ENCODE measurements at regions not wholly inside any gene's neighbourhood (a gene's known extent, or its start where the extent isn't known, plus 50 kb on each side); places are given as distances from the start of the nearest gene placed in this dataset.

- Histone ChIP-seq H3K27me3 (no peaks in the 10 kb centered on the region), H3K4me1 (no peaks in the 10 kb centered on the region), H3K27ac (no peak overlapping the region), H3K9me3 (replicated peaks in 1 of 11) (no peaks in the 10 kb centered on the region), H4K20me1 (no peaks in the 10 kb centered on the region), H3K36me3 (no peaks in the 10 kb centered on the region), H3K9ac (no peak overlapping the region), H3K4me3 (no peak overlapping the region), H3K4me2 (no peak overlapping the region)
- no peak for TF ChIP-seq Cebpa-rat (IDR thresholded peaks at IDR 0.05)
Measured at GRCh38 chr2:193894081-193894480, 1699.3 kb upstream of the TMEFF2 start.

- no peak overlapping the region for H3K4me2 ChIP-seq
Measured at GRCh38 chr2:193891023-193891422, 1696.3 kb upstream of the TMEFF2 start.

GRCh38 chr2:193885419-193885818 is 1690.7 kb upstream of the TMEFF2 start:
- H4K20me1 ChIP-seq = no peaks in the 10 kb centered on the region
- no peak overlapping the region for H3K9ac ChIP-seq
- no peak overlapping the region for H3K4me3 ChIP-seq
- H3K4me2 ChIP-seq = no peak overlapping the region
- H3K36me3 ChIP-seq = no peaks in the 10 kb centered on the region
- no peaks in the 10 kb centered on the region for H3K27me3 ChIP-seq
- TF ChIP-seq Cebpa-rat (IDR thresholded peaks at IDR 0.05) = no peak
- H3K9me3 ChIP-seq (replicated peaks in 1 of 11) = no peaks in the 10 kb centered on the region
- no peaks in the 10 kb centered on the region for H3K4me1 ChIP-seq
- H3K27ac ChIP-seq = no peak overlapping the region

More at GRCh38 chr2:193891023-193891422, 1696.3 kb upstream of the TMEFF2 start:
- Histone ChIP-seq H3K9ac (no peak overlapping the region), H3K4me1 (no peaks in the 10 kb centered on the region), H4K20me1 (no peaks in the 10 kb centered on the region), H3K27me3 (no peaks in the 10 kb centered on the region), H3K4me3 (no peak overlapping the region), H3K27ac (no peak overlapping the region), H3K36me3 (no peaks in the 10 kb centered on the region), H3K9me3 (replicated peaks in 1 of 11) (no peaks in the 10 kb centered on the region)
- TF ChIP-seq Cebpa-rat (IDR thresholded peaks at IDR 0.05) = no peak

- no peak overlapping the region for H3K4me3 ChIP-seq
- H3K4me1 ChIP-seq = no peaks in the 10 kb centered on the region
- H3K36me3 ChIP-seq = no peaks in the 10 kb centered on the region
- no peak overlapping the region for H3K4me2 ChIP-seq
- no peaks in the 10 kb centered on the region for H3K9me3 ChIP-seq (replicated peaks in 1 of 11)
- no peaks in the 10 kb centered on the region for H4K20me1 ChIP-seq
- H3K27ac ChIP-seq = no peak overlapping the region
- no peak for TF ChIP-seq Cebpa-rat (IDR thresholded peaks at IDR 0.05)
- no peak overlapping the region for H3K9ac ChIP-seq
- no peaks in the 10 kb centered on the region for H3K27me3 ChIP-seq
Measured at GRCh38 chr2:193883820-193884219, 1689.1 kb upstream of the TMEFF2 start.

- no peaks in the 10 kb centered on the region; a peak in 1 of 22 replicates for H3K9me3 ChIP-seq (replicated peaks in 1 of 11)
- TF ChIP-seq Cebpa-rat (IDR thresholded peaks at IDR 0.05) = no peak
- no peaks in the 10 kb centered on the region for H3K36me3 ChIP-seq
- H4K20me1 ChIP-seq = no peaks in the 10 kb centered on the region
- no peak overlapping the region for H3K4me3 ChIP-seq
- no peak overlapping the region for H3K9ac ChIP-seq
- no peaks in the 10 kb centered on the region for H3K4me1 ChIP-seq
- no peak overlapping the region for H3K27ac ChIP-seq
- H3K4me2 ChIP-seq = no peak overlapping the region
- H3K27me3 ChIP-seq = no peaks in the 10 kb centered on the region
Measured at GRCh38 chr2:193876980-193877379, 1682.2 kb upstream of the TMEFF2 start.

- H3K4me2 ChIP-seq = no peak overlapping the region
Measured at GRCh38 chr2:193869564-193869963, 1674.8 kb upstream of the TMEFF2 start.

GRCh38 chr2:193868833-193869232 is 1674.1 kb upstream of the TMEFF2 start:
- Histone ChIP-seq H3K27me3 (no peaks in the 10 kb centered on the region), H3K4me3 (no peak overlapping the region), H3K9me3 (replicated peaks in 1 of 11) (peaks cover 0 to 9% (median 0%) of the 10 kb centered on the region in 11 experiments; a peak in 1 of 22 replicates), H4K20me1 (no peaks in the 10 kb centered on the region), H3K36me3 (no peaks in the 10 kb centered on the region), H3K4me1 (peaks cover 0 to 3% (median 0%) of the 10 kb centered on the region in 10 experiments; a peak in 1 of 20 replicates), H3K9ac (no peak overlapping the region), H3K27ac (no peak overlapping the region), H3K4me2 (no peak overlapping the region; a peak in 1 of 22 replicates)
- no peak for TF ChIP-seq Cebpa-rat (IDR thresholded peaks at IDR 0.05)

More at GRCh38 chr2:193869564-193869963, 1674.8 kb upstream of the TMEFF2 start:
- Histone ChIP-seq H3K27me3 (no peaks in the 10 kb centered on the region), H3K9me3 (replicated peaks in 1 of 11) (peaks cover 0 to 9% (median 0%) of the 10 kb centered on the region in 11 experiments; a peak in 1 of 22 replicates), H3K4me1 (peaks cover 0 to 3% (median 0%) of the 10 kb centered on the region in 10 experiments; a peak in 1 of 20 replicates), H4K20me1 (no peaks in the 10 kb centered on the region), H3K36me3 (no peaks in the 10 kb centered on the region), H3K9ac (no peak overlapping the region), H3K4me3 (no peak overlapping the region), H3K27ac (no peak overlapping the region)
- TF ChIP-seq Cebpa-rat (IDR thresholded peaks at IDR 0.05) = no peak

GRCh38 chr2:193868132-193868531 is 1673.4 kb upstream of the TMEFF2 start:
- no peak overlapping the region for H3K27ac ChIP-seq

GRCh38 chr2:193867454-193867853 is 1672.7 kb upstream of the TMEFF2 start:
- Histone ChIP-seq H3K4me3 (no peak overlapping the region), H3K9me3 (replicated peaks in 1 of 11) (peaks cover 0 to 9% (median 0%) of the 10 kb centered on the region in 11 experiments; a peak in 1 of 22 replicates), H3K27me3 (no peaks in the 10 kb centered on the region), H3K4me2 (no peak overlapping the region), H3K9ac (no peak overlapping the region), H4K20me1 (no peaks in the 10 kb centered on the region), H3K27ac (no peak overlapping the region), H3K36me3 (no peaks in the 10 kb centered on the region), H3K4me1 (peaks cover 0 to 3% (median 0%) of the 10 kb centered on the region in 10 experiments; a peak in 1 of 20 replicates)
- TF ChIP-seq Cebpa-rat (IDR thresholded peaks at IDR 0.05) = no peak

More at GRCh38 chr2:193868132-193868531, 1673.4 kb upstream of the TMEFF2 start:
- H3K9ac ChIP-seq = no peak overlapping the region
- peaks cover 0 to 3% (median 0%) of the 10 kb centered on the region in 10 experiments; a peak in 1 of 20 replicates for H3K4me1 ChIP-seq
- no peak overlapping the region for H3K4me2 ChIP-seq
- H3K4me3 ChIP-seq = no peak overlapping the region
- TF ChIP-seq Cebpa-rat (IDR thresholded peaks at IDR 0.05) = no peak
- H3K36me3 ChIP-seq = no peaks in the 10 kb centered on the region
- H4K20me1 ChIP-seq = no peaks in the 10 kb centered on the region
- H3K9me3 ChIP-seq (replicated peaks in 1 of 11) = peaks cover 0 to 9% (median 0%) of the 10 kb centered on the region in 11 experiments; a peak in 1 of 22 replicates
- no peaks in the 10 kb centered on the region for H3K27me3 ChIP-seq

GRCh38 chr2:193861557-193861956 is 1666.8 kb upstream of the TMEFF2 start:
- Histone ChIP-seq H3K4me2 (no peak overlapping the region), H4K20me1 (no peaks in the 10 kb centered on the region), H3K27me3 (no peaks in the 10 kb centered on the region), H3K4me3 (no peak overlapping the region), H3K27ac (no peak overlapping the region), H3K9ac (no peak overlapping the region), H3K36me3 (no peaks in the 10 kb centered on the region), H3K9me3 (replicated peaks in 1 of 11) (no peaks in the 10 kb centered on the region), H3K4me1 (no peaks in the 10 kb centered on the region)
- TF ChIP-seq Cebpa-rat (IDR thresholded peaks at IDR 0.05) = no peak
